ENCODE measurements at regions not wholly inside any gene's neighbourhood (a gene's known extent, or its start where the extent isn't known, plus 50 kb on each side); places are given as distances from the start of the nearest gene placed in this dataset.
"Not testable (repeated sequence)": the region's sequence is repeated elsewhere in the genome, so short reads cannot be mapped to it uniquely, and the experiment has no call there.

DNA sequence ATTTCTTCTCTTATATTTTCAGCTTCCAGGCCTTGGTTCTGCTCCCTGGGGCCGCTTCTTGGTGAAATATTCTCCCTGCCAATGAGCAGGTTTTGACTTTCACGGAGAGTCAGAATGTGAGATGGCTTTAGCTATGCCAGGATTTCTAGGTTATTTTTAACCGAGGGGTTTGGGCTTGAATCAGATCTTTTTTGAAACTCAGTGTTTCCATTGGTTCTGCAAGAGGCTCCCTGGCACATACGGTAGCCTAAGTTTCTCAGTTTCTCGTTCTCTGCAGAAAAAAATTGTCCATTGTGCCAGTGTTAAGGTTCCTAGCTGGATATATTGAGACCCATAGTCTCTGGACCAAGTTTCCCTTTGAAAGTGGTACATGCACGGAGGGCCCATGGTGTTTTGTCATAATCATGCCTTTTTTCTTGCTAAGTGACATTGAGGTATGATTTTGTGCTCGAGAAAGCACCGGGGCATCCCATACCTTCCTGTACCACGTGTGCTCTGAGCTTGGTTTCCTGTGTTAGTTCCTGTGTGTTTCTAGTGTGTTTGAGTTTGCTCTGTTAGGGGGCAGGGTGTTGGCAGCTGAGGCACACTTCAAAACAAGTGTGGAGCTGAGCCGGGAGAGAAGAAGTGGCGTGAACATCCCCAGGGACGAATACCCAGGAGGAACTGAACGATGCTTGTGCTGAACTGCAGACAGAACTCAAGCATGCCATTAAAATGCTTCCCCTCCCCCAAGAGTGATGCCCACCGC is 127.2 kb downstream of the HS3ST3B1 start (continued):
- TF ChIP-seq KAT7 (CRISPR knock-in tag; IDR thresholded peaks at IDR 0.05; ENCODE audit: borderline replicate concordance) (no peak), ZNF416 (CRISPR knock-in tag; IDR thresholded peaks at IDR 0.05) (no peak)

GRCh38 chr17:14423156-14423555 is 122.3 kb downstream of the HS3ST3B1 start:
- DNase-seq (ENCODE audit: low spot score); H3K27me3 Mint-ChIP-seq (ENCODE audit: low read depth); ATAC-seq; CTCF ChIA-PET; H3K27ac Mint-ChIP-seq; H3K36me3 Mint-ChIP-seq; H3K4me3 Mint-ChIP-seq; H3K4me1 Mint-ChIP-seq; H3K9me3 Mint-ChIP-seq: not testable (repeated sequence)
- POLR2A ChIA-PET, result interaction anchor here (0.7 kb wide), 1 partner anchor 25 kb away, joined by 3 read pairs; no protein-coding TSS in a partner anchor

- POLR2A ChIA-PET, result no interaction called here
- no peak overlapping the region for H3K4me3 Mint-ChIP-seq
- CTCF ChIA-PET, result no interaction called here
- no peak for TF ChIP-seq ZNF396 (CRISPR knock-in tag; IDR thresholded peaks at IDR 0.05; ENCODE audit: borderline replicate concordance)
- peaks cover 21% of the 10 kb centered on the region for H3K9me3 Mint-ChIP-seq
- ATAC-seq (no peak), DNase-seq (ENCODE audit: low spot score) (no peak)
- H3K4me1 Mint-ChIP-seq, result no peaks in the 10 kb centered on the region
- H3K36me3 Mint-ChIP-seq, result peaks cover 5% of the 10 kb centered on the region
- no peak overlapping the region for H3K27ac Mint-ChIP-seq
- H3K27me3 Mint-ChIP-seq (ENCODE audit: low read depth), result no peaks in the 10 kb centered on the region; the same call in 1 of the 2 replicates
Measured at GRCh38 chr17:14417336-14417735, 116.5 kb downstream of the HS3ST3B1 start.

DNA sequence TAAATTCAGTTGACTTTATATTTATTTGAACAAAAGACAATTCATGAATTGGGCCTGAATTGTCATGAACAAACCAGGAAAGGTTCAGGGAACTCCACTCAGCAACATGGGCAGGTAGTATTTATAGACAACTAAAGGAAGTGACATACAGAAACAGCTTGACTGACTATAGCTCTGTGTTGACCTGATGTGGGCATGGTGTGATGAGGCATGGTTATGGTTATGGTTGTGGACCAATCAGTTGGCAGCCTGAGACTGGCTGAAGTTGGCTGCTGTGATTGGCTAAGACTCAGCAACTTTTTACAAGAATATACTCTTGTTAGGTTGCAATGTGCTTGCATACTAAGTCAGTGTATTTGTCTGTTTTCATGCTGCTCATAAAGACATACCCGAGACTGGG is 108.4 kb downstream of the HS3ST3B1 start:
- H3K4me3 Mint-ChIP-seq, result no peak overlapping the region
- DNase-seq (ENCODE audit: low spot score), result no peak
- peaks cover 9% of the 10 kb centered on the region for H3K4me1 Mint-ChIP-seq
- peaks cover 23% of the 10 kb centered on the region for H3K9me3 Mint-ChIP-seq
- ChIA-PET CTCF (no interaction called here), POLR2A (no interaction called here)
- H3K27ac Mint-ChIP-seq, result no peak overlapping the region
- no peak for TF ChIP-seq ZNF317 (CRISPR knock-in tag; IDR thresholded peaks at IDR 0.05; ENCODE audit: borderline replicate concordance, low read depth)
- TF ChIP-seq MLX (CRISPR knock-in tag; IDR thresholded peaks at IDR 0.05), result no peak
- TF ChIP-seq, protein P1, sequence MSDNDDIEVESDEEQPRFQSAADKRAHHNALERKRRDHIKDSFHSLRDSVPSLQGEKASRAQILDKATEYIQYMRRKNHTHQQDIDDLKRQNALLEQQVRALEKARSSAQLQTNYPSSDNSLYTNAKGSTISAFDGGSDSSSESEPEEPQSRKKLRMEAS (CRISPR knock-in tag; IDR thresholded peaks at IDR 0.05), result no peak
- TF ChIP-seq, protein P2, sequence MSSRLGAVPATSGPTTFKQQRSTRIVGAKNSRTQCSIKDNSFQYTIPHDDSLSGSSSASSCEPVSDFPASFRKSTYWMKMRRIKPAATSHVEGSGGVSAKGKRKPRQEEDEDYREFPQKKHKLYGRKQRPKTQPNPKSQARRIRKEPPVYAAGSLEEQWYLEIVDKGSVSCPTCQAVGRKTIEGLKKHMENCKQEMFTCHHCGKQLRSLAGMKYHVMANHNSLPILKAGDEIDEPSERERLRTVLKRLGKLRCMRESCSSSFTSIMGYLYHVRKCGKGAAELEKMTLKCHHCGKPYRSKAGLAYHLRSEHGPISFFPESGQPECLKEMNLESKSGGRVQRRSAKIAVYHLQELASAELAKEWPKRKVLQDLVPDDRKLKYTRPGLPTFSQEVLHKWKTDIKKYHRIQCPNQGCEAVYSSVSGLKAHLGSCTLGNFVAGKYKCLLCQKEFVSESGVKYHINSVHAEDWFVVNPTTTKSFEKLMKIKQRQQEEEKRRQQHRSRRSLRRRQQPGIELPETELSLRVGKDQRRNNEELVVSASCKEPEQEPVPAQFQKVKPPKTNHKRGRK (CRISPR knock-in tag; IDR thresholded peaks at IDR 0.05; ENCODE audit: borderline replicate concordance), result no peak
- no peak for TF ChIP-seq ATF6 (CRISPR knock-in tag; IDR thresholded peaks at IDR 0.05)
- TF ChIP-seq GTF2I (CRISPR knock-in tag; conservative IDR thresholded peaks at IDR 0.05), result no peak
- TF ChIP-seq, protein P3, sequence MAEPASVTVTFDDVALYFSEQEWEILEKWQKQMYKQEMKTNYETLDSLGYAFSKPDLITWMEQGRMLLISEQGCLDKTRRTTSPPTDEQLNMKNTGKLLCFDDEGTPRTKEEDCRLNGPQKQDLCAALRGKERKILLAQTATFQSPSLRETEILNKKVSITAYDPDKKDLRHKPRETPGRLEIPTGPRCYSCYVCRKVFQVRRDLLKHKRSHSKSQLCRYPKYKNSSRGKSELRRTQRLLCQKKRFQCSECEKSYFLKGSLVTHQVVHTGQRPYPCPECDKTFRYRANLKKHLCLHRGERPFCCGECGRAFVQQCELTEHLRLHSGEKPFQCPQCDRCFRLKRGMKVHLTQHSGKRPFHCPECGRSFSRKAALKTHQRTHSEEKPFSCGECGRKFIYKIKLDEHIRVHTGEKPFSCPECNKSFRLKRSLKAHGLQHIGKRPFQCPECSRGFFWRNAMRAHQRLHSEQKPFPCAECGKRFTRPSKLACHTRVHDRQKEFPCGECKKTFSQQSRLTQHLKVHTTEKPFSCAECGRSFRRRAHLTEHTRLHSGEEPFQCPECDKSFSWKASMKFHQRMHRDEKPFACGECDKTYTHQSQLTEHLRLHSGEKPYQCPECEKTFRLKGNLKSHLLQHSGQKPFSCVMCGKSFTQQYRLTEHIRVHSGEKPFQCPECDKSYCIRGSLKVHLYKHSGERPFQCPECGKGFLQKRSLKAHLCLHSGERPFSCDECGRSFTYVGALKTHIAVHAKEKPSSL (CRISPR knock-in tag; conservative IDR thresholded peaks at IDR 0.05), result no peak
- no peak for TF ChIP-seq NFYB (CRISPR knock-in tag; conservative IDR thresholded peaks at IDR 0.05; ENCODE audit: low read depth)
- TF ChIP-seq ZNF232 (CRISPR knock-in tag; IDR thresholded peaks at IDR 0.05), result no peak
- TF ChIP-seq ESRRA (CRISPR knock-in tag; IDR thresholded peaks at IDR 0.05; ENCODE audit: borderline replicate concordance), result no peak
- 0 out of 2 replicates have a peak, but pooled peaks cover 5% of the 10 kb centered on the region for H3K36me3 Mint-ChIP-seq
- no peaks in the 10 kb centered on the region for H3K27me3 Mint-ChIP-seq (ENCODE audit: low read depth)
- ATAC-seq, result no peak

Measured in WTC11 (cell line).